ENCODE measurements at regions not wholly inside any gene's neighbourhood (a gene's known extent, or its start where the extent isn't known, plus 50 kb on each side); places are given as distances from the start of the nearest gene placed in this dataset.

GRCh38 chr5:35363387-35363965 lies 133.2 kb upstream of the PRLR start:
- DNase-seq (ENCODE audit: low read depth) = no peak
- TF ChIP-seq CTCF (IDR thresholded peaks at IDR 0.05; ENCODE audit: low read depth, low read length, missing control alignments) = no peak

GRCh38 chr5:35362772-35363171 lies 132.5 kb upstream of the PRLR start:
- TF ChIP-seq CTCF (IDR thresholded peaks at IDR 0.05; ENCODE audit: low read depth, low read length, missing control alignments) = no peak
- DNase-seq (ENCODE audit: low read depth) = no peak
- no peak overlapping the region for H3K4me3 ChIP-seq (ENCODE audit: low read depth, low read length)

More at GRCh38 chr5:35363387-35363965, 133.2 kb upstream of the PRLR start:
- no peak overlapping the region for H3K4me3 ChIP-seq (ENCODE audit: low read depth, low read length)

- DNase-seq (ENCODE audit: low read depth) = no peak
- no peak for TF ChIP-seq CTCF (IDR thresholded peaks at IDR 0.05; ENCODE audit: low read depth, low read length, missing control alignments)
- H3K4me3 ChIP-seq (ENCODE audit: low read depth, low read length) = no peak overlapping the region
Observed at GRCh38 chr5:35360671-35361070, 130.4 kb upstream of the PRLR start.

- no peak for TF ChIP-seq CTCF (IDR thresholded peaks at IDR 0.05; ENCODE audit: low read depth, low read length, missing control alignments)
- DNase-seq (ENCODE audit: low read depth) = no peak
- no peak overlapping the region for H3K4me3 ChIP-seq (ENCODE audit: low read depth, low read length)
Observed at GRCh38 chr5:35359859-35360258, 129.6 kb upstream of the PRLR start.

- no peak overlapping the region for H3K4me3 ChIP-seq (ENCODE audit: low read depth, low read length)
- TF ChIP-seq CTCF (IDR thresholded peaks at IDR 0.05; ENCODE audit: low read depth, low read length, missing control alignments) = no peak
- DNase-seq (ENCODE audit: low read depth) = no peak
Observed at GRCh38 chr5:35357973-35358372, 127.7 kb upstream of the PRLR start.

GRCh38 chr5:35356725-35357124 lies 126.4 kb upstream of the PRLR start:
- no peak for TF ChIP-seq CTCF (IDR thresholded peaks at IDR 0.05; ENCODE audit: low read depth, low read length, missing control alignments)
- H3K4me3 ChIP-seq (ENCODE audit: low read depth, low read length) = no peak overlapping the region
- DNase-seq (ENCODE audit: low read depth) = no peak

GRCh38 chr5:35354751-35355150 lies 124.5 kb upstream of the PRLR start:
- DNase-seq (ENCODE audit: low read depth) = no peak
- no peak overlapping the region for H3K4me3 ChIP-seq (ENCODE audit: low read depth, low read length)
- TF ChIP-seq CTCF (IDR thresholded peaks at IDR 0.05; ENCODE audit: low read depth, low read length, missing control alignments) = no peak

Measured in GM12864 (cell line).